ENCODE measurements at regions not wholly inside any gene's neighbourhood (a gene's known extent, or its start where the extent isn't known, plus 50 kb on each side); places are given as distances from the start of the nearest gene placed in this dataset.

- TF ChIP-seq CTCF (IDR thresholded peaks at IDR 0.05): no peak
- TF ChIP-seq EZH2 (IDR thresholded peaks at IDR 0.05; ENCODE audit: borderline replicate concordance, insufficient read depth, low read depth, low read length, poor library complexity, severe bottlenecking): no peak
Observed at GRCh38 chr2:142416996-142417395, 286.2 kb upstream of the LRP1B start.

All from B cell (primary cell).